ENCODE measurements at regions not wholly inside any gene's neighbourhood (a gene's known extent, or its start where the extent isn't known, plus 50 kb on each side); places are given as distances from the start of the nearest gene placed in this dataset.

DNA sequence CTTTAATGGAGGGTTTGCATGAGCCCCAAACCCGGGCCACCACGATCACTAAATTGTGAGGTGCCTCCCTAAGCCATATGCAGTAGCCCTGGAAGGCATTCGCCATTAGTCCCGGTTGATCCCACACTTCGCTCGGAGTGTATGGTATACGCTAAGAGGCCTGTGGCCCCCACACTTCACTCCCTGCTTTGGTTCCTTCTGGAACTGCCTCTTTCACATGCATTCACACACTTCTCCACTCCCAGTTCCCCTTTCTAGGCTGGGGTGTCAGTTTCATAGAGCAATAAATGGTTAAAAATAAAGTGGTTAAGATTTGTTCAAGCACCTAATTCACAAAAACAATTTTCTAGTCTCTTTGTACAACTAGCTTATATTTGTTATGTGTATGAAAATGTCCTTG lies 212.1 kb upstream of the KCND2 start:
- TF ChIP-seq, protein P1, sequence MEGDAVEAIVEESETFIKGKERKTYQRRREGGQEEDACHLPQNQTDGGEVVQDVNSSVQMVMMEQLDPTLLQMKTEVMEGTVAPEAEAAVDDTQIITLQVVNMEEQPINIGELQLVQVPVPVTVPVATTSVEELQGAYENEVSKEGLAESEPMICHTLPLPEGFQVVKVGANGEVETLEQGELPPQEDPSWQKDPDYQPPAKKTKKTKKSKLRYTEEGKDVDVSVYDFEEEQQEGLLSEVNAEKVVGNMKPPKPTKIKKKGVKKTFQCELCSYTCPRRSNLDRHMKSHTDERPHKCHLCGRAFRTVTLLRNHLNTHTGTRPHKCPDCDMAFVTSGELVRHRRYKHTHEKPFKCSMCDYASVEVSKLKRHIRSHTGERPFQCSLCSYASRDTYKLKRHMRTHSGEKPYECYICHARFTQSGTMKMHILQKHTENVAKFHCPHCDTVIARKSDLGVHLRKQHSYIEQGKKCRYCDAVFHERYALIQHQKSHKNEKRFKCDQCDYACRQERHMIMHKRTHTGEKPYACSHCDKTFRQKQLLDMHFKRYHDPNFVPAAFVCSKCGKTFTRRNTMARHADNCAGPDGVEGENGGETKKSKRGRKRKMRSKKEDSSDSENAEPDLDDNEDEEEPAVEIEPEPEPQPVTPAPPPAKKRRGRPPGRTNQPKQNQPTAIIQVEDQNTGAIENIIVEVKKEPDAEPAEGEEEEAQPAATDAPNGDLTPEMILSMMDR (IDR thresholded peaks at IDR 0.05; ENCODE audit: low read depth, low read length, poor library complexity, severe bottlenecking), result no peak
- no peak for TF ChIP-seq EZH2phosphoT487 (IDR thresholded peaks at IDR 0.05; ENCODE audit: borderline replicate concordance, low read length)

Measured in DOHH2 (cell line).